Medulla oblongata (tissue), 1 donor: ENCODE measurements at regions not wholly inside any gene's neighbourhood (a gene's known extent, or its start where the extent isn't known, plus 50 kb on each side); places are given as distances from the start of the nearest gene placed in this dataset.

ENCODE experiments used
- DNase-seq: peaks from one replicate; pipeline ENCODE4 v3.0.0-alpha.2; 2015; ENCODE audit errors: extremely low spot score

DNA sequence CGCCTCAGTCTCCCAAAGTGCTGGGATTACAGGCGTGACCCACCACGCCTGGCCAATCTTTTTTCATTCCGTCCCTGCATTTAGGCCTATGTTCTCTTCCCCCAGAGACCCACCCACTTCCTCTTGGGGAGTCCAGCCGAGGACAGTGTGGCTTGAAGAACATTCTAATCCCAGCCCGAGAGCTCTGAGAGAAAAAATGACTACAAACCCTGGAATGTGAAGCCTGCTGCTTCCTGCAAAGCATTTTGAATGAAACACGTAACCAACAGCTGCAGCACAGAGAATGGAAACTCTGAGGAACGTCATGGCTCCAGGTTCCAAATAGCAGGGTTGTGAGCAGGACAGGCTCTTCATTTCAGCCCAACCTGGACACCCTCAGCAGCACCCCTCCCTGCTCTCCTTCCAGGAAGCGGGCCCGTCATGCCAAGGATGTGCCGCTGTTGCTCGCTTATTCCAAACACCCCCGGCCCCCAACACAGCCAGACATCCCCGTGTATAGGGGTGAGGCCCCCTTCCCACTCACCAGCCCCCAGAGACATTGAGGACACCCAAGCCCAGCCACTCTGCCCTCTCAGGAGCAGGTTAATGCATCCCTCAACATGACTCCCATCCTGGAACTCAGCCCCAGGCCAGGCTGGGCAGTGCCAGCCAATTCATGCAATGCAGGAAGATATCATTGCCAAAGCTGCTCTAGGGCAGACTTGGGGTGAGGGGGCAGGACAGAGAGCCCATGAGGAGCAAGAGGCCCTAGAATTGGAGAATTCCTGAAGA lies 139.8 kb downstream of the ZFP36L2 start:
- DNase-seq = peak; percentile 74

DNA sequence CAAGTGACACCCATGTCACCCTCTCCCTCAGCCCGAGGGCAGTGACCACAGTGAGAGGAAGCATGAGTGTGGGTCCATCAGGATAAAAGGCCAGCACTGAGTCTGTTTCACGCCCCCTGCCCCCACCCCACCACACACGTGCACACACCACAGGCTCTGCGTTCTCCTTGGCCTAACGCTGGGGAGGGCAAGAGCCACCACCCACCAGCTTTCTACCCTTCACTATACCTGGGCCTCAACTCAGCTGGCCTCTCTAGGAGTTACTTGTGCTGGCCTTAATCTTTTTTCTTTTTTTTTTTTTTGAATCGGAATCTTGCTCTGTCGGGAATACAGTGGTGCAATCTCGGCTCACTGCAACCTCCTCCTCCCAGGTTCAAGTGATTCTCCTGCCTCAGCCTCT lies 140.5 kb downstream of the ZFP36L2 start:
- DNase-seq = no peak

DNA sequence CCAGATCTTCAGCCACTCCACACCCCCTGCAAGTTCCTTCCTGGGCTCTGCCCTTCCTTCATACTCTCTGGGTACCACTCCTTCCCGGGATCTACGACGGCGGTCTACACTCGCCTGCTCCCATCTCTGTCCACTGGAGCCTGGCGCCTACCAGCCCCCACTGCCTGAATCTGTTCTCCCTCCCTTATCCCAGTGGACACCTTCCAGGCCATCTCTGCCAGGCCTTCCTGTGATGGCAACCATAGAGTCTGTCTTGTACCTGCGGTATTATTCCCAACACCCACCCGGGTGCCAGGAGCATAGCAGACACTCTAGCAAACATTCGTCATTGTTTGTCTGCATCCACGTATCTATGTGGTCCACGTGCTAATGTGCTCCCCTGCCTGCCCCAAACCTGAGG lies 140.9 kb downstream of the ZFP36L2 start:
- DNase-seq = no peak

DNA sequence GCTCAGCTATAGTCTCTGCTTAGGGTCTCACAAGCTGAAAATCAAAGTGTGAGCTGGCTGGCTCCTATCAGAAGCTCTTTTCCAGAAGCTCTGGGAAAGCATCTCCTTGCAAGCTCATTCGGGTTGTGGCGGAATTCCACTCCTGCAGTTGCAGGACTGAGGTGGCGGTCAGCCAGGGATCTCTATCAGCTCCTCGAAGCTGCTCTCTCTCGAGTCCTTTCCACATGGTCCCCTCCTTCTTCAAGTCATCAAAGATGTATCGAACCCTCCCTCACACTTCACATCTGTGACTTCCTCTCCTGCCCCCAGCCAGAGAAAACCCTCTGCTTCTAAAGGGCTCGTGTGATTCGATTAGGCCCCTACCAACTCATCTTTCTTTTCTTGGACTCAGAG lies 141.7 kb downstream of the ZFP36L2 start:
- no peak for DNase-seq

DNA sequence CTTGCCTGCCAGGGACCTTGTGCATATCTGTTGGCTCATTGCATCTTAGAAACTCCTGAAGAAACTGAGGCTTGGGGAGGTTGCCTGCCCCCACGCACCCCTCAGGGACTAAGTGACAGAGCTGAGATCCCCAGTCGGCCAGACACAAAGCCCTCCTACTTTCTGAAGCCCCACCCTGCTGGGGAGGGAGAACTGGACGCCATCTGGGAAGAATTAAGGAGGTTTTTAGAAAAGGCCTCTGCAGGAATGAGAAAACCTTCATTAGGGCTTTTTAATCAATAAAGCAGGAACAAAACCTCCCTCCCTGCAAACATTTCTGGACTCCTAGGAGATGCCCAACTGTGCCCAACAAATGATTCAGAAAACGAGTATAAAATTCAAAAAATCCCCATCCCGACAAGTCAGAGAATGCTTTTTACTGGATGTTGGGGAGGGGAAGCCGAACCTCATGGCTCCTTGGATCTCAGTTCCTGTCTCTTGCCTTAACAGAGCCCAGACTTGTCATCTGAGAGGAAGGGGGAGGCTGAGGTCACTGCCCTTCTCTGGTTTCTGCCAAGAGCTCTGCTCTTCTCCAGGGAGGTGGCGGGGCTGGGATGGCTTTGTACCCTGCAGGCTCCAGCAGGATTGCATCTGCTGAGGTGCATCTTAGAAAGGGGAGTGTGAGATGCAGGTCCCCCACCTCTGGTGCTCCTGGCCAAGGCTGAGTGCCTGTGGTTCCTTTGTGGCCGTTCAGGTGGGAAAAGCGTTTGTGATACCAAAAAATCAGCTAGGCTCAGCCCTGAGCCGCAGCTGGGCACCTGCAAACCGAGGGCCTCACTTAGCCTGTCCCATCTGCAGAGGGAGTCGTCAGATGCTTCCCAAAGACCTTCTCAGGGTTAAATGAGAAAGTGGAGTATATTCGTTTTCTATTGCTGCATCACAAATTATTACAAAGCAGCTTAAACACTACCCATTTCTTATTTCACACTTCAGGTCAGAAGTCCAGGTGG lies 142.4 kb downstream of the ZFP36L2 start:
- peak; percentile 93 for DNase-seq

DNA sequence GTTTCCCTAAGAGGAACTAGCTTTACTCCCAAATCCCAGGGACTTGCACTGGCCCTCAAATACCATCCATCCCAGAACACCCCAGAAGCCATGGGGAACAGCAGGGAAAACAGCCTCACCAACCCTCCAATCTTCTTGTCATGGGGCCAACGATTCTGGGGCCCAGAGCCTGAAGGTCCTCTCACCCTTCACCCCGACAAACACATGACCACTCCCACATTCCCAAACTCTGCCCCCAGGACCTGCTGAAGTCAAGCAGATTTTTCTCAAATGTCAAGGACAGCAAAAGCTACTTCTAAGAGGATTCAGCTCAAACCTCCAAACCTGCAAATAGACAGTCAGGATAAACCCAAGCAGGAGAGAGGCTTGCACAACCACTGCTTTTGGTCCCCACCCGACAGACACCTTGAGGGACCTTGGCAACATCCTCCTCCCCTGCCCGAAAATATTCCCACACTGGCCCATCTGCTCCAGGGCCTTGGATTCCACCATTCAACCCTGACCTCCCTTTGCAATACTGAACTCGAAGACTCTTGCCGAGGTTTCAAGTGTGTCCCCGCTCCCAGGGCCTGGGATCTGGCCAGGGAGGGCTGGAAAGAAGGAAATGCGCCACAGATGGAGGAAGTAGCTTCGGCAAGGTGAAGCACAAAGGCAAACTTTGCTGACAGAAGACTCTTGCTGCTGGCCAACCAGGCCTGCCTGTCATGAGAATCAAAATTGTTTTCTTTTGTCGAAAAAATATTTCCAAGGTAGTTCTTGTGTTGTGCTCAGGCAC lies 143.3 kb downstream of the ZFP36L2 start:
- no peak for DNase-seq

DNA sequence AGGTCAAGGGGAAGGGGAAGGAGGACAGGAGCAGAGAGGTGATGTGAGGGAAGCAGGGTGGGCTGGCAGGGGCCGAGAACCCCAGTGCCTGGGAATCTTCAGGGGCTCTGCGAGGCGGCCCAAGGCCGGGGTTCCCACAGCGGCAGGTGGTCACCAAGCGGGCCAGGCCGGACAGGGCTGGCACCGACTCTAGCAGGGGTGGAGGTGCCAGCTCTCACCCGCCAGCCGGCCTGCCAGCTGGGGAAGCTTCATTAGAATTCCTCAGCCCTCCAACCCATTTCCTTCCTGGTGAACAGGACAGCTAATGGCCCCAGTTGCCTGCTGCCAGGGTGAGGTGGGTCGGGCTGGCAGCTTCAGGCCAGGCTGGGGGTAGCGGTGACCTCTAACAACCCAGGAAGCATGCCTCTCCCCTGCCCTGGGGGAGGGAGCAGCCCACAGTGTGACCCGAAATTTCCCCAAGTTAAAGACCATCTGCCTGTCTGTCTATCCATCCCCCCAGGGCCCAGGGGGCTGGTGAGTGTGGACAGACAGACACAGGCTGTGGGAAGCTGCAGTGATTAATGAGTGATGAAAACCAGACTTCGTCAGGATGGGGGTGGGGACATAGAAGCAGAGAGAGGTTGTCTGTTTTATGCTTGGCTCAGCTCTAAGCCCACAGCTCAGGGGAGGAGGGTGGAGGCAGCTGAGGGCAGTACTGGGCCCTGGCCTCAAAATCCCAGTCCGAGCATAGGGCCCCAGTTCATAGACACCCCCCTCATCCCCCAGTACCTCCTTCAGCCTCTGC lies 144.1 kb downstream of the ZFP36L2 start:
- DNase-seq = peak; percentile 41

DNA sequence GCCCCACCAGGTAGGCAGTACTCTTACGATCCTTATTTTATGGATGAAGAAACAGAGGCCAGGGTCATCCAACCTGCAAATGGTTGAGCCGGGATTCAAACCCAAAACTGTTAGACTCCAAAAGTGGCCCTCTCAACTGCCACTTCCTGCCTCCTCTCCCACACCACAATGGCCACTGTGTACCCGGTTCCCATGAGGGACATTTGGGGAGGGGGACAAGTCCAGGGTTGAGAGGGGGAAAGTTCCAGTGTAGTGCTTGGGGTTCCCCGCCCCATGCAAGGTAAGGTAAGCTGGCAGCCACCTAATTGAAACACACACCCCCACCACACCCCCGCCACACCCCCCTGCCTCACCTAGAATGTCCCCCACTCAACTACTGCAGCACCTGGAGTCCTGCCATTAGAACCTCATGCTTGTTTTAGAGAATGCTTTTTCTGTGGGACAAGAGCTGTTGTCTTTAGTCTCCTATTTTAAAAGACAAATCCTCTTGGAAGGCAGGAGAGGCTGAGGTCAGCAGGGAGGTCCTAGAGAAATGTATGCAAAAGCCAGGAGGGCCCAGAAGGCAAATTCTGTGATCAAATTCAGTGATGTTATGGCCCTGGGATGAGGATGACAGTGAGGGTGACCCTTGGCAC lies 145.2 kb downstream of the ZFP36L2 start:
- no peak for DNase-seq

DNA sequence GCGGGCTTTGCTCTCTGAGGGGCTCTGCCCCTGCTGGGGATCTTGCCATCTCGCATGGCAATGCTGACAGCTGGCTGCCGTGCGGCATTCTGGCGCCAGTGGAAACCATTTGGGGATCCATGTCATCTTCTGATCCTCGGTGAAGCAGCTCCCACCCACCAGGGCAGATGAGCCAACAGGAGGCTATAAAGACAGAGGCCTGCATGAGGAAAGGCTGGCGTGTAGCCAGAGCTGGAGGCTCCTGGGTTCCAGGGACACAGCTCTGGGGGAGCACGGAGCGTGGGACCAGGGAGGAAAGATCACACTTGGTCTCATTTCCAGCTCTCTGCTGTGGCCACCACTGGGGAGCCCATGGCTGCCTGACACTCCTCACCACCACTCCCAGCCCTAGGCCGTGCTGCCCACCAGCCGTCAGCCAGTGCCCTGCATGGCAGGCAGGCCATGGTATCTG lies 145.8 kb downstream of the ZFP36L2 start:
- no peak for DNase-seq

DNA sequence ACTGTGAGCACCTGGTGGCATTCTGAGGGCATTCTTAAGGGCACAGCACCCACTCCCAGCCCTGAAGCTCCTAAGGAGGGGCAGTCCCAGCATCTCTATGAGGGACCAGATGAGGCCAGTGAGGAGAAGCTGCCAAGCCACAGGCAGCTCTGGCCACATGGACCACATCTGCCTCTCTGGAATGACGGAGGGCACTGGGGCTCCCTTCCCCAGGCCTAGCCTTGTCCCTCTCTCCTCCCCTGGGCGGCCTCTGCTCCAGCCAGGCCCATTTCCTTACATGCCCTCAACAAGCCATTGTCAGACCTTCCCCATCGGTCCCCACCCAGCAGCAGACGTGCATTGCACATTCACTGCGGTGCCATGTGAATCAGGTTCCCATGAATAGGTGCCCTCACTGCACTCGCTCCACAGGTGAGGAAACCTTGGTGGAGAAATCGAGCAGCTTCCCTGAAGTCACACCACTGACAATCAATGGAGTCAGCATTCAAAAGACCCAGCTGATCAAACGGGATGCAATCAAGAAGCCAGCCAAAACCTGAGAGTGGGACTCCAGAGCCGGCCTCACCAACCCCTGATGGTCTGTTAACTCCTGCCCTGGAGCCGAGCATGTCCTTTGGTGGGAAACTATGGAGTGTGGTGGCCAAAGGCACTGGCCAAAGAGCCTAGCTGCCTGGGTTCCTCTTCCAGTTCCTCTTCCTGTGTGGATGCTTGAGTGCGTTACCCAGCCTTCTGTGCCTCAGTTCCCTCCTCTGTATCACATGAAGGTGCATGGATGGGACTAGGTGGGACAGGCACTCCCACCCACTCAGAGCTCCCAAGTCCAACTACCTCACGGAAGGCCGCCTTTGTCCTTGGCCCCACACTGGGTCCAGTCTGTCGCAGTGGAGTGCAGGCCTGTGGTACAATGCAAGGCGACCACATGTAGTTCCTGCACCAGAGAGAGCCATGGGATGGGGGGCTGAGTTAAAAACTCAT lies 147.3 kb downstream of the ZFP36L2 start:
- DNase-seq = no peak

DNA sequence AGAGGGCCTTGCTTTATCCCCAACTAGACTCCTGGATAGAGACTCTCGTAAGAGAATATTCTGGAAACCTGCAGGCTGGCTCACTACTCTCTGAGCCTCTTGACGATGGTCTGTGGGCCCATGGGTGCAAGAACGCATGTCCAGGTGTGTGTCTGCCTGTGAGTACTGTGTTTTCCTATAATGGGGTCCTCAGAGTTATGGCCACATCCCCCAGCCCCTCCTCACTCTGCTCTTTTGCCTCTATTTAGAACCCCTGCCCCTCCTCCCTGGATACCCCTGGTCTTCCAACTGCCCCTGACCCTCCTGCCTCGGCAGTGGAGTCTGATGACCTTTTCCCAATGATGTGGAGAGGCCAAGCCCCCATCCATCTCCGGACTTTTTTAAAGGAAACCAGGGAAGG lies 148.1 kb downstream of the ZFP36L2 start:
- DNase-seq = no peak

DNA sequence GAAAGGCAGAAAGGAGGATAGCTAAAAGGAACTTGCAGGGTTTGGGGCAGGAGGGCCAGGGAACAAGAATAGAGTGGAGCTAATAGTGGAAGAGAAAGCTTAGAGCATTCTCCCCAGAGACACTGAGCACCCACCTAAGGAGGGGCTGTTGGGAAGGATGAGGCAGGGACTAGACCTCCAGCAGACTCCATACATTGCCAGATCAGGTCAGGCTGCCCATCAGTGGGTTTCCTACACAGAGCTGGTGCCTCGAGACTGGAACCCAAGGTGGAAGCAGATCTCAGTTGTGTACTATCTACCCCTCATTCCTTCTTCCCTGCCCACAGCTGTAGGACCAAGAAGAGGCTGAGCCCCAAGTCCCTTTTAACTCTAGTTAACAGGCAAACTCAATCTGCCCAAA lies 148.5 kb downstream of the ZFP36L2 start:
- DNase-seq = no peak

DNA sequence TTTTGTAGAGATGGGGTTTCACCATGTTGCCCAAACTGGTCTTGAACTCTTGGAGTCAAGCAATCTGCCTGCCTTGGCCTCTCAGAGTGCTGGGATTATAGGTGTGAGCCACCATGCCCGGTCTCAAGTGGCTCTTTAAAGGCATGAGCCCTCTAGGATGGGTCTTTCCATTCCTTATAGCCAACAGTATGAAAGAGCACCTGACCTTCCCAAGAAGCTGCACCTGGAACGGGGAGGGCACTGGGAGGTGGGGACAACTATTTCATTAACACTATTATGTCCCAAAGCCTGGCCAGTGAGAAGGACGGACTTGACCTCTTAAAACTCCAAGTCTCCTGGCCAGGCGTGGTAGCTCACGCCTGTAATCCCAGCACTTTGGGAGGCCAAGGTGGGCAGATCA lies 149.7 kb downstream of the ZFP36L2 start:
- no peak for DNase-seq

DNA sequence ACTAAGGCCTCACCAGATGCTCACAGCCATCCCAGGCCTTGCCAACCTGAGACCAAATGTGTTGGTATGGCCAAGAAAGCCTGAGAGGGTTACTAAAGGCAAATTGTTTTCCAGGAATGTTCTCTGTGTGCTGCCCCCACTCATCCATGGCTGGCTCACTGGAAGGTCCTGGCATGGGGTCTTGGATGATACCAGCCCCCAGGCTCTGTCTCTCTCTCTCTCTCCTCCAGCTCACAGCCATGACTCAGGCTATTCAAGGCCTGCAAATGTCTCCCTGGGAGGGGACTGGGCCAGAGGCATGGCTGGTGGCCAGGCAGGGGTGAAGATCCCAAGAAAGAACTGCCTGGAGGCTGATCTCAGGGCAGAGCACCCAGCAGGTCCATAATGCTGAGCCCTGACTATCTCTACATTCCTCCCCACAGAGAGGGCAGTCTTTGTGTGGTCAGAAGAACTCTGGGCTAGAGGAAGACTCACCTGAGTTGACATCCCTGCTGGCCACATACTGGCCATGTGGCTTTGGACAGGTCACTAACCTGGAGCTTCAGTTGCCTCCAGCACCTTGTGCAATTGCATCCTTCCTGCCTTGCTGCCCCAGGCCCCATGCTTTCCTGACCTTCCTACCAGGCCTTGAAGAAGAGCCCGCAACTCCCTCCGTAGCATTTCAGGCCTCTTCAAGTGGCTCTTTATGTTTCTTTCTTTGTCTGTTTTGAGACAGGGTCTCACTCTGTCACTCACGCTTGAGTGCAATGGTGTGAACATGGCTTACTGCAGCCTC lies 150.4 kb downstream of the ZFP36L2 start:
- DNase-seq = no peak

DNA sequence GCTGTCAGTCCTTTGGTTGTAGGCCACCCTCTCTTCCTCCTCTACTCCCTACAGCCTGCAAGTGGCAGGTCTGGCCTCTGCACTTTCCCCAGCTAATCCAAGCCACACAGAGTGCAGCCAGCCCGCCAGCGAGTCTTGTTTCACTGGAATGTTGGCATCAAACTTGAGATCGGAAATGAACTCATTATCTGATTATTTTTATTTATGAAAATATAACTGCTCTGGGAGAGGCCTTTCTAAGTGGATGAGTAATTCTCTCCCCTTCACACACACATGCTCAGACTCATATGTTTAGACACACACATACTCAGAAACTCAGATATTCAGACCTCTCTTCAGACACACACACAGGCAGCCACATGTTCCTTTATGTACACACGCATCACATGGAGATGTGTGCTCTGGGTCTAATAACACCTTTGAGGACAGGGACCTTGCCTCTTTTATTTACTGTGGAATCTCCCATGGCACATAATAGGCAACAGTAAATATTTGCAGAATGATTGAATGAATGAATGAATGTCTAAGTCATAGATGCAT lies 151.3 kb downstream of the ZFP36L2 start:
- no peak for DNase-seq

DNA sequence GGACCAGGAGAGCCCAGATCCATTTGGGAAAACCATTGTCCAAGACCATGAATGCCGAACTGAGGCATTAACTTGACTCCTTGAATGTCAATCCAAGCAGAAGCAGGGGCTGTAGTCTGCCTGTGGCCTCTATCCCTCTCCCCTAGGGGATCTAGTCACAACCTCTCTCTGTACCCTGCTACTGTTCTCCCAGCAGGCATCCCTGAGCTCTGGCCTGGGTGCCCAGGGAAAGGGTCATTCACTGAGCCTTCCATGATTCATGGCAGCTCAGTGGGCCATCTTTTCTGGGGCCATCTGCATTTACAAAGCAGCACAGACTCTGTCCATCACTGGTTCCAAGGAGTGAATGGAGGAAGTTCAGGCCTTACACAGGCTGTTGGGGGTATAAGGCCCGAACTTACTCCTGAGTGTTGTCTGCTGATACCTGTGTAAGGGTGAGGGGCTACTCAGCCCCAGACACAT lies 151.8 kb downstream of the ZFP36L2 start:
- no peak for DNase-seq

DNA sequence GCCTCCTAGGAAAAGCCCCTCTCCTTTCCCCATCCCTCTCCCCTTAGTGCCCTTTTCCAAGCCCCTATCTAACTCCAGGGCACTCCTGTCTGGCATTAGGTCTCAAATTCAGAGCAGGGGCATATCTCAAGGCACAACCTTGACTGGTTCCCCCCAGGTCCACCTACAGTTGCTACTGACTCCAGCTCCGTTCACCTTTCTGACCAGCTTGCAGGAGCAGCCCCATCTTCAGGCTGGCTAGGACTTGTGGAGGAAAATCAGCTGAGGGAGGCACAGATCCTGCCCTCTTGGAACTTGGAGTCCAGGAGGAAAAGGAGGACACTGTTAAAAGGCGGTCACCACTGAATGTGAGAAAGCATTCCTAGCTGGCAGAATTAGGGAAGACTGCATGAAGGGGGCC lies 152.4 kb downstream of the ZFP36L2 start:
- DNase-seq = no peak

DNA sequence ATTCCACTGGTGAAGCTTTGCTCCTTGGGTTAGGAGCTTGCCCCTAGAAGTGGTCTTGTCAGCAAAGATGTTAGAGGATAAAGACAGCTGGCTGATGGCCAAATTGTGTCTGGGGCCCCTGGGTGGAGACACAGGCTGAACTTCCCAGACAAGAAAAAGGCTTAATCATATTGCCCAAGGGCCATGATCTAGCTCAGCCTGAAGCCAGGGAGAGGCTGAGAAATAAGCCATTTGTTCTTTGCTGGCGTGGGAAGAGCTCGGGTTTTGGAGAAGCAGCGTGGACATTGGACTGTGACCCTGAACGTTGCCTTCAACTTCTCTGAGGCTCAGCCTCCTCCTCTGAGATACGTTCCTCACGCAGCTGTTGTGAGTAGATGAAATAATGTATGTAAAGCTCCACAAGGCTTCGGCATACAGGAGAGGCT lies 153.0 kb downstream of the ZFP36L2 start:
- no peak for DNase-seq
